Osteocyte (in vitro differentiated cells): ENCODE measurements at regions not wholly inside any gene's neighbourhood (a gene's known extent, or its start where the extent isn't known, plus 50 kb on each side); places are given as distances from the start of the nearest gene placed in this dataset.
"Not testable (repeated sequence)": the region's sequence is repeated elsewhere in the genome, so short reads cannot be mapped to it uniquely, and the experiment has no call there.

Source experiments
- DNase-seq: peaks from one replicate; pipeline ENCODE4 v3.0.0; 2021; ENCODE audit warnings: mixed read lengths; ENCODE audit not compliant: unreplicated experiment; ENCODE audit errors: extremely low spot score
- H3K27ac Mint-ChIP-seq: one replicate; pipeline ENCODE4 v1.8.0; 2021; ENCODE audit warnings: mild to moderate bottlenecking, mixed read lengths; ENCODE audit not compliant: unreplicated experiment
- H3K27me3 Mint-ChIP-seq: one replicate; pipeline ENCODE4 v1.8.0; 2021; ENCODE audit warnings: mixed read lengths; ENCODE audit not compliant: unreplicated experiment
- H3K36me3 Mint-ChIP-seq: one replicate; pipeline ENCODE4 v1.8.0; 2021; ENCODE audit warnings: mixed read lengths; ENCODE audit not compliant: unreplicated experiment
- H3K4me1 Mint-ChIP-seq: one replicate; pipeline ENCODE4 v1.8.0; 2021; ENCODE audit warnings: mixed read lengths; ENCODE audit not compliant: unreplicated experiment
- H3K4me3 Mint-ChIP-seq: one replicate; pipeline ENCODE4 v1.8.0; 2021; ENCODE audit warnings: mild to moderate bottlenecking, moderate library complexity, mixed read lengths; ENCODE audit not compliant: unreplicated experiment
- H3K9me3 Mint-ChIP-seq: one replicate; pipeline ENCODE4 v1.8.0; 2021; ENCODE audit warnings: mixed read lengths; ENCODE audit not compliant: unreplicated experiment
- TF ChIP-seq, protein P1 (sequence below): fragments of 200-600 bp; sonication (generic); IDR thresholded peaks from 2 replicates; pipeline ENCODE4 v1.5.0; 2021; ENCODE audit warnings: antibody characterized with exemption, mild to moderate bottlenecking, moderate library complexity

DNA sequence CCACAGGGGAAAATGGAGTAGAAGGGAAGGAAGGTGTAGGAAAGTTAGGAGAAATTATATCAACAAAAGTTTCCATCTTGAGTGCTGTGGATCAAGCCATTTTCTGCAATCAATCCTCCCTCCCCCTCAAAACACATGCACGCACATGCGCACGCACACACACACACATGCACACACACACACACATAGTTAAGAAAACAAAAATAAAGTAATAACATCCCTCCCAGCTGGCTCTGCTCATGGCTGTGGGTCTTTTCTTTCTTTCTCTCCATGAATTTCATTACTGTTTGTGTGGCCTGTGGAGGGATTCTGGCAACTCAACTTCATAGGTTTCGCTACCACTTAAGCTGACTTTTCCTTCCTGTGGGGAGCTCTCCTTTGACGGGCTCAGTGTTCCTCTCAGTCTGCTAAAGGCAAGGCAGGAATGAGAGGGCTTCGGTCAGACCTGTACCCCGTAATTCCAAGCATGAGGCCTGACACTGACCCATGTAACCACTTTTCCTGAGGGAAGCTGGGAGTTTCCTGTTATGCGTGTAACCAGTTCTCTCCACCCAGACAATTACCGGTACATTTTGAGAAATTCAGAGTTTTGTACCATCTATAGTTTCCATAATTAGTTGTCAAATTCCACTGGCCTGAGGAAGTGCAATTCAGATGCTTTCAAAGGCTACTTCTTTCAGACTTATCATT, 79.8 kb downstream of the ZNF92 start:
- Mint-ChIP-seq H3K4me3 (no peak overlapping the region), H3K27me3 (peaks cover 18% of the 10 kb centered on the region), H3K4me1 (no peaks in the 10 kb centered on the region), H3K27ac (no peak overlapping the region), H3K9me3 (no peaks in the 10 kb centered on the region), H3K36me3 (no peaks in the 10 kb centered on the region)
- TF ChIP-seq, protein P1, sequence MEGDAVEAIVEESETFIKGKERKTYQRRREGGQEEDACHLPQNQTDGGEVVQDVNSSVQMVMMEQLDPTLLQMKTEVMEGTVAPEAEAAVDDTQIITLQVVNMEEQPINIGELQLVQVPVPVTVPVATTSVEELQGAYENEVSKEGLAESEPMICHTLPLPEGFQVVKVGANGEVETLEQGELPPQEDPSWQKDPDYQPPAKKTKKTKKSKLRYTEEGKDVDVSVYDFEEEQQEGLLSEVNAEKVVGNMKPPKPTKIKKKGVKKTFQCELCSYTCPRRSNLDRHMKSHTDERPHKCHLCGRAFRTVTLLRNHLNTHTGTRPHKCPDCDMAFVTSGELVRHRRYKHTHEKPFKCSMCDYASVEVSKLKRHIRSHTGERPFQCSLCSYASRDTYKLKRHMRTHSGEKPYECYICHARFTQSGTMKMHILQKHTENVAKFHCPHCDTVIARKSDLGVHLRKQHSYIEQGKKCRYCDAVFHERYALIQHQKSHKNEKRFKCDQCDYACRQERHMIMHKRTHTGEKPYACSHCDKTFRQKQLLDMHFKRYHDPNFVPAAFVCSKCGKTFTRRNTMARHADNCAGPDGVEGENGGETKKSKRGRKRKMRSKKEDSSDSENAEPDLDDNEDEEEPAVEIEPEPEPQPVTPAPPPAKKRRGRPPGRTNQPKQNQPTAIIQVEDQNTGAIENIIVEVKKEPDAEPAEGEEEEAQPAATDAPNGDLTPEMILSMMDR, result no peak
- DNase-seq, result no peak

DNA sequence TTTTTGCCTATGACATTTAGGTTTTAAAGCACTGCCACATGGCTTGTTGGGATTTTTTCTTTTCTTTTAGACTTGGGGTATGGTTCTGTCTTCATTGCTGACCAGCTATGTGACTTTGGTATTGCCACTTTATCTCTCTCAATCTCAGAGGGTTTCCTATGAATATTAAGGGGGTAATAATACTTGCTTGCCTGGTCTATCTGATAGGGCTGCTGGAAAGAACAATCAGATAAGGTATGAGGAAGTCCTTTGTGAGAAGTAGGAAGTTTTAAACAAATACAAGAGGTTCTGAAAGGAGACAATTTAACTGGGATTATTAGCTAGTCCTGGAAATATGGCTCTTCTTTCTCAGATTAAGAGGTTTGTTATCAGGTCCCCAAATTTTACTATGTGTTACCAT, 80.8 kb downstream of the ZNF92 start:
- H3K27me3 Mint-ChIP-seq, result peaks cover 18% of the 10 kb centered on the region
- no peak for DNase-seq
- TF ChIP-seq, protein P1, result no peak
- no peaks in the 10 kb centered on the region for H3K9me3 Mint-ChIP-seq
- no peak overlapping the region for H3K27ac Mint-ChIP-seq
- no peaks in the 10 kb centered on the region for H3K4me1 Mint-ChIP-seq
- H3K4me3 Mint-ChIP-seq, result no peak overlapping the region
- no peaks in the 10 kb centered on the region for H3K36me3 Mint-ChIP-seq

DNA sequence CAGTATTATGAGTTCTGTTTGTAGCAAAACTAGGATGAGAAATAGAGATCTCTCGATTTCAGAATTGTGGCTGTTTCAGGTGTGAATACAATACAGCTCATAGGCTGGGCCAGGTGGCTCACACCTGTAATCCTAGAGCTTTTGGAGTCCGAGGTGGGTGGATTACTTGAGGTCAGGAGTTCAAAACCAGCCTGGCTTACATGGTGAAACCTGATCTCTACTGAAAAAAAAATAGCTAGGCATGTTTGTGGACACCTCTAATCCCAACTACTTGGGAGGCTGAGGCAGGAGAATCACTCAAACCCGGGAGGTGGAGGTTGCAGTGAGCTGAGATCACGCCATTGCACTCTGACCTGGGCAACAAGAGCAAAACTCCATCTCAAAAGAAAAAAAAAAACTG, 81.4 kb downstream of the ZNF92 start:
- peaks cover 18% of the 10 kb centered on the region for H3K27me3 Mint-ChIP-seq
- H3K27ac Mint-ChIP-seq, H3K36me3 Mint-ChIP-seq, DNase-seq, H3K4me3 Mint-ChIP-seq, H3K4me1 Mint-ChIP-seq, H3K9me3 Mint-ChIP-seq: not testable (repeated sequence)

DNA sequence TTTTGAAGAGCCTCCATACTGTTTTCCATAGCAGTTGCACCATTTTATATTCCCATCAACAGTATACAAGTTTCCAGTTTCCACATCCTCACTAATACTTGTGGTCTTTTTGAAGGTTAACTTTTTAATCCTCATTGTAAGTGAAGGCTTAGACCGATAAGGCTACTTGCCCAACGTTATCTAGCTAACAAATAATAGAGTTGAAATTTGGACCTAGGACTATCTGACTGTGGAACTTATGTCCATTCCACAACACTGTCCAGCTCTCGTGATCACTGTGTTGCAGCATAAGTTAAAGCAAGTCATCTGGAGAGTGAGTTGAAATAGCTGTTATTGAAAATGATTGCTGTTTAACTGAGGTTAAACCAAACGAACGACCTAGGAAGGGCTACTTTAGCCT, 84.0 kb downstream of the ZNF92 start:
- Mint-ChIP-seq H3K9me3 (no peaks in the 10 kb centered on the region), H3K27ac (no peak overlapping the region), H3K36me3 (no peaks in the 10 kb centered on the region), H3K4me1 (no peaks in the 10 kb centered on the region), H3K27me3 (peaks cover 14% of the 10 kb centered on the region), H3K4me3 (no peak overlapping the region)
- no peak for DNase-seq
- TF ChIP-seq, protein P1, result no peak

GRCh38 chr7:65459438-65459837, 85.8 kb downstream of the ZNF92 start:
- Mint-ChIP-seq H3K9me3 (no peaks in the 10 kb centered on the region), H3K27me3 (peaks cover 13% of the 10 kb centered on the region), H3K4me1 (no peaks in the 10 kb centered on the region), H3K27ac (no peak overlapping the region), H3K36me3 (no peaks in the 10 kb centered on the region), H3K4me3 (no peak overlapping the region)
- no peak for DNase-seq
- TF ChIP-seq, protein P1, result no peak
